Endodermal cell (in vitro differentiated cells): ENCODE measurements at regions not wholly inside any gene's neighbourhood (a gene's known extent, or its start where the extent isn't known, plus 50 kb on each side); places are given as distances from the start of the nearest gene placed in this dataset.
A peak's percentile ranks its signal among the peaks of the same experiment; 100 is the strongest.

Source experiments
- DNase-seq: peaks from one replicate; pipeline ENCODE4 v3.0.0-alpha.2; 2017
- H3K27ac ChIP-seq: 2 replicates; pipeline ENCODE4 v1.5.1; 2013; ENCODE audit warnings: mild to moderate bottlenecking, low read depth, low read length, moderate library complexity
- H3K27me3 ChIP-seq: 2 replicates; pipeline ENCODE4 v1.6.1; 2013; ENCODE audit warnings: mild to moderate bottlenecking, low read length, moderate library complexity; ENCODE audit not compliant: insufficient read depth, control insufficient read depth, poor library complexity, severe bottlenecking
- H3K36me3 ChIP-seq: 2 replicates; pipeline ENCODE4 v1.7.0; 2013; ENCODE audit warnings: mild to moderate bottlenecking, low read length, moderate library complexity; ENCODE audit not compliant: control insufficient read depth, insufficient read depth
- H3K4me1 ChIP-seq: one replicate; pipeline ENCODE4 v1.7.0; 2013; ENCODE audit warnings: low read length; ENCODE audit not compliant: control insufficient read depth, insufficient read depth
- H3K4me3 ChIP-seq: 2 replicates; pipeline ENCODE4 v1.5.1; 2013; ENCODE audit warnings: mild to moderate bottlenecking, low read length, moderate library complexity
- H3K9ac ChIP-seq: 2 replicates; pipeline ENCODE4 v1.6.1; 2013; ENCODE audit warnings: mild to moderate bottlenecking, low read length, moderate library complexity; ENCODE audit not compliant: poor library complexity, severe bottlenecking; ENCODE audit errors: extremely low read depth
- H3K9me3 ChIP-seq: 2 replicates; pipeline ENCODE4 v1.6.1; 2013; ENCODE audit warnings: mild to moderate bottlenecking, low read length, moderate library complexity; ENCODE audit not compliant: control insufficient read depth
- H3K27ac Mint-ChIP-seq: 2 replicates; pipeline ENCODE4 v1.8.0; 2020; ENCODE audit warnings: mixed read lengths
- H3K27me3 Mint-ChIP-seq: 2 replicates; pipeline ENCODE4 v1.8.0; 2021; ENCODE audit warnings: mild to moderate bottlenecking, mixed read lengths; ENCODE audit not compliant: insufficient read depth
- H3K36me3 Mint-ChIP-seq: 2 replicates; pipeline ENCODE4 v1.8.0; 2020; ENCODE audit warnings: low read depth, mixed read lengths
- H3K4me1 Mint-ChIP-seq: 2 replicates; pipeline ENCODE4 v1.8.0; 2020; ENCODE audit warnings: mixed read lengths
- H3K4me3 Mint-ChIP-seq: 2 replicates; pipeline ENCODE4 v1.8.0; 2020; ENCODE audit warnings: mild to moderate bottlenecking, moderate library complexity, mixed read lengths
- H3K9me3 Mint-ChIP-seq: 2 replicates; pipeline ENCODE4 v1.8.0; 2020; ENCODE audit warnings: mild to moderate bottlenecking, mixed read lengths
- WGBS, 2 experiments: methylation state at CpG; one replicate each; pipeline versions ENCODE4 v1.1.5 to v1.1.7; 2013; ENCODE audit warnings: missing lambda C conversion rate in 2 of 2, mixed read lengths in 1 of 2; ENCODE audit not compliant: insufficient coverage in 1 of 2, insufficient read length in 1 of 2; 5-methylcytosine and 5-hydroxymethylcytosine counted together
- TF ChIP-seq, protein P1 (sequence below): fragments of 200-600 bp; sonication (generic); conservative IDR thresholded peaks from 2 replicates; pipeline ENCODE4 v1.5.0; 2021; ENCODE audit warnings: antibody characterized with exemption, mild to moderate bottlenecking

DNA sequence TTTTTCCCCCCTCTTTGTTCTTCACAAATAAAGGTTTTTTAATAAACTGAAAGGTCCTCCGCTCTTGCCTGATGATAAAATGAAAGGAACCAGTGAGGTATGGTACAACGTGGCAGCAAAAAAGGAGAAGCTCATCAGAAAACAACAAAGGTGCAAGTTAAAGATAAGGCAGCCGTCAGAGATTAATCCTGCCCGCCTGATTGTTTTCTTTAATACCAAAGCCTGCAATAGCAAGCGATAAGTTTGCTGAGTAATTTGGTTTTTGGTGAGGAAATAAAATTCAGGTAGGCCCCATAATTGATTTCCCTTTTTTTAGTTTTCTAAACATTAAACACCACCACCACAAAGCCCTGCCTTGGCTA is 177.9 kb downstream of the MBOAT1 start:
- no peak overlapping the region for H3K27ac ChIP-seq
- H3K4me3 Mint-ChIP-seq: no peak overlapping the region

DNA sequence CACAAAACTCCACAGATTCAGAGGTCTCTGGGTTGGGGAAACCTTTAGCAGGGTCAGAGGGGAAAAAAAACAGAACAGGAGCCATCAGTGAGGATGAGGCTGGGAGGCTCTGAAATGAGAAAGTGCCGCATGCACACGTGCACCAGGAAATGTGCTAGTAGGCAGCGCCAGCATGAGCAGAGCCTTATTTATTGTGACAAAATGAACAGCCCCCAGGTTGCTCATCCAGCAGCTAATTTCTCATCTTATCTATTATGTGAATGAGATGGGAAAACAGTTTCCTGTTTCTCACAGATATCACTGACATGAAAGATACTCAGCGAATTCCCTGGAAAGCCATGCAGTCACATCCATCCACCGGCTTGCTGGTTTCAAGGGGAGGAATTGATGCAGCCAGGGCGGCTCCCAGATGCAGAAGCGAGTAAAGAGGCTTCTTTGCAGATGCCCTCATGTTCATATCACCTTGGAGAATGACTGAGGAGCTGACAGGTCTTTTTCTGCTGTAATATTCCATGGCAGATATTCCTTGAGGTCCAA is 176.1 kb downstream of the MBOAT1 start:
- H3K27me3 Mint-ChIP-seq: no peaks in the 10 kb centered on the region
- Histone ChIP-seq H3K27ac (no peak overlapping the region), H3K4me1 (peaks cover 2% of the 10 kb centered on the region), H3K9me3 (peaks cover 6% of the 10 kb centered on the region), H3K9ac (no peak overlapping the region), H3K27me3 (no peaks in the 10 kb centered on the region), H3K4me3 (no peak overlapping the region), H3K36me3 (no peaks in the 10 kb centered on the region)
- DNase-seq: no peak
- TF ChIP-seq, protein P1, sequence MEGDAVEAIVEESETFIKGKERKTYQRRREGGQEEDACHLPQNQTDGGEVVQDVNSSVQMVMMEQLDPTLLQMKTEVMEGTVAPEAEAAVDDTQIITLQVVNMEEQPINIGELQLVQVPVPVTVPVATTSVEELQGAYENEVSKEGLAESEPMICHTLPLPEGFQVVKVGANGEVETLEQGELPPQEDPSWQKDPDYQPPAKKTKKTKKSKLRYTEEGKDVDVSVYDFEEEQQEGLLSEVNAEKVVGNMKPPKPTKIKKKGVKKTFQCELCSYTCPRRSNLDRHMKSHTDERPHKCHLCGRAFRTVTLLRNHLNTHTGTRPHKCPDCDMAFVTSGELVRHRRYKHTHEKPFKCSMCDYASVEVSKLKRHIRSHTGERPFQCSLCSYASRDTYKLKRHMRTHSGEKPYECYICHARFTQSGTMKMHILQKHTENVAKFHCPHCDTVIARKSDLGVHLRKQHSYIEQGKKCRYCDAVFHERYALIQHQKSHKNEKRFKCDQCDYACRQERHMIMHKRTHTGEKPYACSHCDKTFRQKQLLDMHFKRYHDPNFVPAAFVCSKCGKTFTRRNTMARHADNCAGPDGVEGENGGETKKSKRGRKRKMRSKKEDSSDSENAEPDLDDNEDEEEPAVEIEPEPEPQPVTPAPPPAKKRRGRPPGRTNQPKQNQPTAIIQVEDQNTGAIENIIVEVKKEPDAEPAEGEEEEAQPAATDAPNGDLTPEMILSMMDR: no peak
- 88 to 94% methylated on average over 5 to 7 of the region's 7 CpGs for WGBS, 2 experiments
- H3K27ac Mint-ChIP-seq: no peak overlapping the region
- H3K4me1 Mint-ChIP-seq: peaks cover 32% of the 10 kb centered on the region
- H3K4me3 Mint-ChIP-seq: no peak overlapping the region
- peaks cover 8% of the 10 kb centered on the region for H3K9me3 Mint-ChIP-seq
- peaks cover 2% of the 10 kb centered on the region for H3K36me3 Mint-ChIP-seq

More for the DNA sequence above, 177.9 kb downstream of the MBOAT1 start:
- no peak for DNase-seq
- Histone ChIP-seq H3K27me3 (no peaks in the 10 kb centered on the region), H3K9me3 (peaks cover 6% of the 10 kb centered on the region), H3K9ac (no peak overlapping the region), H3K4me1 (peaks cover 2% of the 10 kb centered on the region), H3K36me3 (no peaks in the 10 kb centered on the region), H3K4me3 (no peak overlapping the region)
- Mint-ChIP-seq H3K27ac (peak overlapping the region; percentile 75), H3K4me1 (peaks cover 32% of the 10 kb centered on the region), H3K36me3 (peaks cover 2% of the 10 kb centered on the region), H3K27me3 (no peaks in the 10 kb centered on the region), H3K9me3 (peaks cover 9% of the 10 kb centered on the region)
- WGBS, 2 experiments: 54 to 63% methylated on average over 2 to 5 of the region's 5 CpGs
- TF ChIP-seq, protein P1: no peak

DNA sequence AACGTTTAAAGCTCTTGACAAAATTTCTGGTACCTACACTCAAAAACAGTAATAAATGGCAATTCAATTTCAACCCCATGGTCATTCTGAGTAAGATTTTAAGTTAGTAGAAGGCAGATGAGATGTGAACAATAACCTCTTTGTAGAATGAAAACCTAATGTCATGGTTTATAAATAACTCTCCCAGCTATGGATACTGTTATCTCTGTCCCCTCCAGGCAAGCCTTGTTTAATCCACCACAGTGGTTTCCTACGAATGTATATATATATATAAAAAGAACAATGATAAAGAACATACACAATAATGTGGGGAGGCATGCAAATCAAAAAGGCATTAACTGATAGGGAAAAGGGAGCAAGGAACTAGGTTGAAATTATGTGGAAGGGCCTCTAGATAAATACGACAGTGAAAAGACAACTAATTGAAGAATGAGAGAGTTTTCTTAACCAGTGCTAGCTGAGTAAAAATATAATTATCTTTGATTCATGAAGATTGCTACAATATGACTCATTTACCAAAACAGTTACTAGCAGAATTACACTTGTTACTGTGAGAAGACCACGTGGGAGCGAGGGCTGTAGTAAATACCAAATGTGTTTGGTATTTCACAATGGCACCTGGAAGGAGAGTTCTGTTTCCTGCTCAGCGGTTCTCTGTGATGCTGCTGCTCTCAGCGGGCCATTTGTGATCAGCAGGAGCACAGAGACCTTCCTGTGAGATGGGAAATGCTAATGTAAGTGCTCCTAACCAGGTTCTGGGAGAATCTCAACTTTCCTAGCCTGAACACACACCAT is 173.7 kb downstream of the MBOAT1 start:
- WGBS, 2 experiments: 69 to 80% methylated on average over 1 to 6 of the region's 7 CpGs
- Histone ChIP-seq H3K36me3 (no peaks in the 10 kb centered on the region), H3K4me1 (peaks cover 2% of the 10 kb centered on the region), H3K9ac (no peak overlapping the region), H3K27me3 (no peaks in the 10 kb centered on the region), H3K9me3 (peaks cover 6% of the 10 kb centered on the region), H3K27ac (no peak overlapping the region), H3K4me3 (no peak overlapping the region)
- no peak overlapping the region for H3K27ac Mint-ChIP-seq
- TF ChIP-seq, protein P1: no peak
- H3K36me3 Mint-ChIP-seq: no peaks in the 10 kb centered on the region
- no peaks in the 10 kb centered on the region for H3K27me3 Mint-ChIP-seq
- H3K4me1 Mint-ChIP-seq: peaks cover 26% of the 10 kb centered on the region
- H3K9me3 Mint-ChIP-seq: peaks cover 1% of the 10 kb centered on the region
- H3K4me3 Mint-ChIP-seq: no peak overlapping the region
- no peak for DNase-seq
